Ascending aorta (tissue), 2 donors: ENCODE measurements at regions not wholly inside any gene's neighbourhood (a gene's known extent, or its start where the extent isn't known, plus 50 kb on each side); places are given as distances from the start of the nearest gene placed in this dataset.

Experiments used
- DNase-seq, 2 donors: peaks; one replicate each; pipeline ENCODE4 v3.0.0-alpha.2; 2019; ENCODE audit warnings: low spot score in 2 of 2
- H3K27ac ChIP-seq, 2 donors: fragments of 200-600 bp; sonication (generic); one replicate each; pipeline ENCODE4 v1.5.1; 2016 to 2017; ENCODE audit warnings: mild to moderate bottlenecking in 1 of 2
- H3K27me3 ChIP-seq: fragments of 200-600 bp; sonication (generic); one replicate; pipeline ENCODE4 v1.5.1; 2017
- H3K36me3 ChIP-seq, 2 donors: fragments of 200-600 bp; sonication (generic); one replicate each; pipeline ENCODE4 v1.5.1; 2016
- H3K4me1 ChIP-seq, 2 donors: fragments of 200-600 bp; sonication (generic); one replicate each; pipeline ENCODE4 v1.5.1; 2016 to 2017; ENCODE audit warnings: mild to moderate bottlenecking in 1 of 2
- H3K4me3 ChIP-seq, 2 donors: fragments of 200-600 bp; sonication (generic); one replicate each; pipeline ENCODE4 v1.5.1; 2016 to 2017; ENCODE audit warnings: mild to moderate bottlenecking in 1 of 2
- H3K9me3 ChIP-seq, 2 donors: fragments of 200-600 bp; sonication (generic); one replicate each; pipeline ENCODE4 v1.5.1; 2016
- intact Hi-C: fragments of 100-400 bp; cut with DNase I; formaldehyde crosslinking; loops from one replicate; pipeline ENCODE4 v1.15.1; 2023
- TF ChIP-seq, protein P1 (sequence below), 3 experiments: fragments of 200-600 bp in 2 of 3; fragments of 450-650 bp in 1 of 3; sonication (generic) in 2 of 3; IDR thresholded peaks; one replicate each; pipeline ENCODE4 v1.5.1; 2016 to 2019; ENCODE audit warnings: antibody characterized with exemption in 3 of 3, mild to moderate bottlenecking in 1 of 3, moderate library complexity in 1 of 3

DNA sequence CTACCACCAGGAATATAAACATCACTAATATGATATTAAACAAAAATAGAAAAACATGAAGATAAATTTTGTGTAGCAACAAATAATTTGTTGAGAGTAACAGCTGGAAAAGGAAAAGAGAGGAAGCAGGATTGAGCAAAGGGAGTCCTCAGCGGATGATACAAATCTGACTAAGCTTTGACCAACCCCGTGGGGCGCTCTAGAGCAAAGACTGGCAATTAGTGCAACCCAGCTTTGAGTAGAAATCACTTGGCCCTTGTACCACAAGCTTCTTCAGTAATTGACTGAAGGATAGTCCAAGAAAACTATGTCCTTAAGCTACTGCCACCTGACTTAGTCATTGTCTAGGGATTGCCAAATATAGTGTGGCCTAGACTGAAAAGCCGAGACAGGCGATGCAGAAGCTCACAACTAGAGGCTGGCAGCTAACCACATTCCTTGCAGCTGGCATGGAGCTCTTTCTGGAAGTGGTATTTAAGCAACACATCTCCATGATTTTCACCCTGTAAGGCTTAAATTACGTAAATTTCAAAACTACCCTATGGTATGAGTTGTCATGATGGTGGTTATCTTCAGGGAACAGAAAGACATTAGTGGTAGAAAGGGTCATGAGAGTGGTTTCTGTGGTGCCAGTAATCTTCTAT lies 396.0 kb downstream of the PDGFC start:
- Histone ChIP-seq H3K36me3 (no peaks in the 10 kb centered on the region), H3K9me3 (no peaks in the 10 kb centered on the region), H3K27ac (peak overlapping the region in 1 of 2 donors; percentile 31), H3K27me3 (no peaks in the 10 kb centered on the region), H3K4me3 (no peak overlapping the region), H3K4me1 (no peaks in the 10 kb centered on the region)
- TF ChIP-seq, protein P1, sequence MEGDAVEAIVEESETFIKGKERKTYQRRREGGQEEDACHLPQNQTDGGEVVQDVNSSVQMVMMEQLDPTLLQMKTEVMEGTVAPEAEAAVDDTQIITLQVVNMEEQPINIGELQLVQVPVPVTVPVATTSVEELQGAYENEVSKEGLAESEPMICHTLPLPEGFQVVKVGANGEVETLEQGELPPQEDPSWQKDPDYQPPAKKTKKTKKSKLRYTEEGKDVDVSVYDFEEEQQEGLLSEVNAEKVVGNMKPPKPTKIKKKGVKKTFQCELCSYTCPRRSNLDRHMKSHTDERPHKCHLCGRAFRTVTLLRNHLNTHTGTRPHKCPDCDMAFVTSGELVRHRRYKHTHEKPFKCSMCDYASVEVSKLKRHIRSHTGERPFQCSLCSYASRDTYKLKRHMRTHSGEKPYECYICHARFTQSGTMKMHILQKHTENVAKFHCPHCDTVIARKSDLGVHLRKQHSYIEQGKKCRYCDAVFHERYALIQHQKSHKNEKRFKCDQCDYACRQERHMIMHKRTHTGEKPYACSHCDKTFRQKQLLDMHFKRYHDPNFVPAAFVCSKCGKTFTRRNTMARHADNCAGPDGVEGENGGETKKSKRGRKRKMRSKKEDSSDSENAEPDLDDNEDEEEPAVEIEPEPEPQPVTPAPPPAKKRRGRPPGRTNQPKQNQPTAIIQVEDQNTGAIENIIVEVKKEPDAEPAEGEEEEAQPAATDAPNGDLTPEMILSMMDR (IDR thresholded peaks at IDR 0.05), result no peak
- DNase-seq, result no peak
- intact Hi-C loops, result loop anchor here (5.0 kb wide), 1 partner anchor 397 kb away; the partner anchor contains the start of gene PDGFC

DNA sequence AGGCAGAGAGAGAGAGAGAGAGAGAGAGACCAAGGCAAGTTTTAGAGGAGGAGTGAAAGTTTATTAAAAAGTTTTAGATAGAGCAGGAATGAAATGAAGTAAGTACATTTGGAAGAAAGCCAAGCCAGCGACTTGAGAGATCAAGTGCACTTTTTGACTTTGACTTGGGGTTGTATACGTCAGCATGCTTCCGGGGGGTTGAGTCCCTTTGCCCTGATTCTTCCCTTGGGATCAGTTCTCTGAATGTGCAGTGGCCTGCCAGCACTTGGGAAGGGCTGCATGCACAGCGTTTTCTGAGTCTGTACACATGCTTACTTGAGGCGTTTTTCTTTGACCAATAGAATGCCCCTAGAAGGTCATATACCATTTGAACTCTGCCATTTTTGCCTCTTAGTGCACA lies 400.5 kb downstream of the PDGFC start:
- no peaks in the 10 kb centered on the region for H3K27me3 ChIP-seq
- TF ChIP-seq, protein P1 (IDR thresholded peaks at IDR 0.05), result no peak
- no peaks in the 10 kb centered on the region for H3K36me3 ChIP-seq
- H3K9me3 ChIP-seq, result no peaks in the 10 kb centered on the region
- no peak overlapping the region for H3K27ac ChIP-seq
- no peaks in the 10 kb centered on the region for H3K4me1 ChIP-seq
- H3K4me3 ChIP-seq, result no peak overlapping the region
- no peak for DNase-seq
- intact Hi-C loops, result loop anchor here (5.0 kb wide), 1 partner anchor 746 kb away; no protein-coding TSS in a partner anchor

DNA sequence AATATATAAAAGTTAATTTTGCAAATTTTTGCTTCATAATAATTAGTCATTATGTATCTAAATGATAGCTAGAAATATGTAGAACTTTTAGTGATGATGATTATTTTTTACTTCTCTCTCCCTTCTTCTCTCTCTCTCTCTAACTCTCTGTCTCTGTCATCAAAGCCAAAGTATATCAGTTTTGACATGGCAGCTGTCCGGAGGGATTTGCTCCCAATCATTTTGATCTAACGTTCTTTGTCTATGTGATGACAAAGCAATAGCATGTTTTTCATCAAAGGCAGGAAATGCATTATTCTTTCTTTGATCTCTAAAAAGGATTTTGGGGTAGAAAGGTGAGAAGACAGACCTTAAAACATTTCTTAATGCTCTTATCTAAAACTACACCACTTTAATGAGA lies 402.1 kb downstream of the PDGFC start:
- TF ChIP-seq, protein P1 (IDR thresholded peaks at IDR 0.05), result no peak
- Histone ChIP-seq H3K27ac (no peak overlapping the region), H3K4me1 (no peaks in the 10 kb centered on the region), H3K4me3 (no peak overlapping the region), H3K27me3 (no peaks in the 10 kb centered on the region), H3K9me3 (no peaks in the 10 kb centered on the region), H3K36me3 (no peaks in the 10 kb centered on the region)
- no peak for DNase-seq
- intact Hi-C loops, result no loop called here

DNA sequence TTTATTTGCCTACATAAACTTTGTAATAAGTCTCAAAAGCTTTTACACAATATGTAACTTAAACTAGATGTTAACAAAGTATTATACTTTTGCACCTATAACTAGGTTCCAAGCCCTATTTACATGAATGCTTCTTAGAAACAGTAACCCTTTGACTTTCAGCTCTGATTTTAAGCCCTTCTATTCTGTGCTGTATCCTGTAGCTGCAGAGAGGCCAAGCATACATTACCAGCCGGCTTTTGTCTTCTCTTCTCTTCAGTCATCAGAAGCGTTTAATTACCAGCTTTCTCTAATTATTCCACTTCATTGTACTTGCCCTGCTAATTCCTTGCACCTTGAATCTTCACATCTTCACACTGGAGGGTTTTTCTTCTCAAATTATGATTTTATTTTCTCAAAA lies 403.1 kb downstream of the PDGFC start:
- intact Hi-C loops, result no loop called here
- H3K27ac ChIP-seq, result no peak overlapping the region
- H3K27me3 ChIP-seq, result no peaks in the 10 kb centered on the region
- no peaks in the 10 kb centered on the region for H3K36me3 ChIP-seq
- no peaks in the 10 kb centered on the region for H3K4me1 ChIP-seq
- no peaks in the 10 kb centered on the region for H3K9me3 ChIP-seq
- H3K4me3 ChIP-seq, result no peak overlapping the region
- DNase-seq, result no peak
- TF ChIP-seq, protein P1 (IDR thresholded peaks at IDR 0.05), result no peak

DNA sequence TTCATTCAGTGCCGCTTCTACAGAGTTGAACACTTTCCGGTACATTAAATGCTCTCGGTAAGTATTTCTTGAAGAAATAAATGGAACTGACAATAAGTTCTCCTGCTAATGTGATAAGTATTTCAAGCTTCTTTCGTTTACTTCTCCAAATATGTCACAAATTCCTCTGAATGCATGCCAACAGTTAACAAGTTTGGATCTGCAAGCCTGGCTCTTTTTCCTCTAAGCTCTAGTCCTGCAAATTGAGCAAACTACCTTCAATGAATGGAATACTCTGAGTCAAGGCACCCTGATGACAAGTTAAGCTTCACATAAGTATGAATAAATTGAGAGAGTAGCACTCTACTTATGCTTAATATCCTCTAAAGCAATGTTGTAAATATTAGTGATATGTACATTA lies 403.6 kb downstream of the PDGFC start:
- no peaks in the 10 kb centered on the region for H3K36me3 ChIP-seq
- no peak for DNase-seq
- no peak overlapping the region for H3K27ac ChIP-seq
- TF ChIP-seq, protein P1 (IDR thresholded peaks at IDR 0.05), result no peak
- H3K27me3 ChIP-seq, result no peaks in the 10 kb centered on the region
- no peaks in the 10 kb centered on the region for H3K4me1 ChIP-seq
- no peak overlapping the region for H3K4me3 ChIP-seq
- intact Hi-C loops, result no loop called here
- no peaks in the 10 kb centered on the region for H3K9me3 ChIP-seq

DNA sequence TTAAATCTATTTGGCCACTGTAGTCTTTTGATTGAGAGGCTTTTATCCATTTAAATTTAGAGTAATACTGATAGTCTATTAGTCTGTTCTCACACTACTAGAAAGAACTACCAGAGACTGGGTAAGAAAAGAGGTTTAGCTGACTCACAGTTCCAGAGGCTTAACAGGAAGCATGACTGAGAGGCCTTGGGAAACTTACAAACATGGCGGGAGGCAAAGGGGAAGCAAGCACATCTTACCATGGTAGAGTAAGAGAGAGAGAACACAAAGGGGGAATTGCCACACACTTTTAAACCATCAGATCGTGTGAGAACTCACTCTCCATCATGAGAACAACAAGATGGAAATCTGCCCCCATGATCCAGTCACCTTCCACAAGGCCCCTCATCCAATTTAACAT lies 410.9 kb downstream of the PDGFC start:
- no peak overlapping the region for H3K4me3 ChIP-seq
- H3K9me3 ChIP-seq, result no peaks in the 10 kb centered on the region
- no peak overlapping the region for H3K27ac ChIP-seq
- peaks cover 2 to 20% of the 10 kb centered on the region in 2 donors for H3K4me1 ChIP-seq
- TF ChIP-seq, protein P1 (IDR thresholded peaks at IDR 0.05), result no peak
- no peak for DNase-seq
- intact Hi-C loops, result no loop called here
- H3K36me3 ChIP-seq, result no peaks in the 10 kb centered on the region
- H3K27me3 ChIP-seq, result no peaks in the 10 kb centered on the region
